A673 (cell line): ENCODE measurements at regions not wholly inside any gene's neighbourhood (a gene's known extent, or its start where the extent isn't known, plus 50 kb on each side); places are given as distances from the start of the nearest gene placed in this dataset.

Source experiments
- BruUV-seq: library from RNA; stranded (reverse); fragments of 400-500 nt; replicated peaks from 2 replicates; lab custom pipeline; 2021; lab: Mats Ljungman, UMichigan
- CTCF ChIA-PET: fragments of 300-600 bp; sonication (Branson Sonifier 250); formaldehyde crosslinking; loops from one replicate; lab custom pipeline; 2022; ENCODE audit warnings: antibody characterized with exemption; lab: Charles Lee
- POLR2A ChIA-PET: fragments of 300-600 bp; sonication (Branson Sonifier 250); formaldehyde crosslinking; loops from one replicate; lab custom pipeline; 2022; ENCODE audit warnings: antibody characterized with exemption; ENCODE audit not compliant: low non-redundant PET; lab: Charles Lee
- DNase-seq: peaks from one replicate; pipeline ENCODE4 v3.0.0-alpha.2; 2015; ENCODE audit warnings: low spot score
- H3K27ac ChIP-seq: fragments of 200-600 bp; sonication (generic); 2 replicates; pipeline ENCODE4 v1.5.1; 2016; ENCODE audit warnings: mixed run types, low read depth, mild to moderate bottlenecking, mixed read lengths, antibody characterized with exemption, low read length; ENCODE audit not compliant: poor library complexity, severe bottlenecking
- H3K27me3 ChIP-seq: fragments of 200-600 bp; sonication (generic); replicated peaks from 2 replicates; pipeline ENCODE4 v1.6.1; 2017; ENCODE audit warnings: mixed run types, low read depth, mild to moderate bottlenecking, mixed read lengths, antibody characterized with exemption, low read length; ENCODE audit not compliant: insufficient read depth, poor library complexity
- H3K36me3 ChIP-seq: fragments of 200-600 bp; sonication (generic); 2 replicates; pipeline ENCODE4 v1.6.1; 2016; ENCODE audit warnings: mixed run types, mild to moderate bottlenecking, mixed read lengths, antibody characterized with exemption, low read length; ENCODE audit not compliant: insufficient read depth, poor library complexity, severe bottlenecking
- H3K4me1 ChIP-seq: fragments of 200-600 bp; sonication (generic); 2 replicates; pipeline ENCODE4 v1.6.1; 2017; ENCODE audit warnings: mixed run types, mild to moderate bottlenecking, mixed read lengths, antibody characterized with exemption, low read length; ENCODE audit not compliant: insufficient read depth, poor library complexity, severe bottlenecking
- H3K4me3 ChIP-seq: fragments of 200-600 bp; sonication (generic); 2 replicates; pipeline ENCODE4 v1.5.1; 2016; ENCODE audit warnings: low read depth, mixed run types, mild to moderate bottlenecking, mixed read lengths, low read length; ENCODE audit not compliant: poor library complexity, severe bottlenecking
- H3K9me3 ChIP-seq: fragments of 200-600 bp; sonication (generic); 2 replicates; pipeline ENCODE4 v1.6.1; 2016; ENCODE audit warnings: mixed run types, low read depth, mild to moderate bottlenecking, mixed read lengths, antibody characterized with exemption, low read length; ENCODE audit not compliant: poor library complexity, severe bottlenecking
- CTCF ChIP-seq: fragments of 300-800, 200-600 bp; sonication (generic); conservative IDR thresholded peaks from 2 replicates; pipeline ENCODE4 v1.5.1; 2017; ENCODE audit warnings: low read depth, mild to moderate bottlenecking, antibody characterized with exemption, low read length, moderate library complexity, mixed read lengths
- EZH2 ChIP-seq: fragments of 200-600 bp; sonication (generic); IDR thresholded peaks from 2 replicates; pipeline ENCODE4 v1.6.1; 2017; ENCODE audit warnings: borderline replicate concordance, low read depth, mild to moderate bottlenecking, mixed read lengths, antibody characterized with exemption, low read length; ENCODE audit not compliant: poor library complexity, severe bottlenecking
- intact Hi-C: fragments of 100-400 bp; cut with micrococcal nuclease; formaldehyde crosslinking; loops from one replicate; pipeline ENCODE4 v1.10.0; 2022; ENCODE audit not compliant: unreplicated experiment

- Histone ChIP-seq H3K36me3 (no peaks in the 10 kb centered on the region), H3K4me1 (no peaks in the 10 kb centered on the region), H3K27me3 (no peaks in the 10 kb centered on the region), H3K4me3 (no peak overlapping the region), H3K9me3 (no peaks in the 10 kb centered on the region), H3K27ac (no peak overlapping the region)
- CTCF ChIA-PET: no interaction called here
- DNase-seq: no peak
- intact Hi-C loops: no loop called here
- no peak for TF ChIP-seq EZH2
- TF ChIP-seq CTCF: no peak
- POLR2A ChIA-PET: no interaction called here
- BruUV-seq: no TSS peak
These were observed 1039.6 kb upstream of the LRRN3 start for GRCh38 chr7:110051372-110051771.

GRCh38 chr7:110056331-110056730, 1034.6 kb upstream of the LRRN3 start:
- intact Hi-C loops: no loop called here
- CTCF ChIA-PET: no interaction called here

GRCh38 chr7:110058401-110058800, 1032.5 kb upstream of the LRRN3 start:
- ChIA-PET CTCF (no interaction called here), POLR2A (no interaction called here)
- Histone ChIP-seq H3K9me3 (no peaks in the 10 kb centered on the region), H3K4me3 (no peak overlapping the region), H3K4me1 (no peaks in the 10 kb centered on the region), H3K27me3 (no peaks in the 10 kb centered on the region), H3K27ac (no peak overlapping the region), H3K36me3 (no peaks in the 10 kb centered on the region)
- intact Hi-C loops: no loop called here
- TF ChIP-seq CTCF (no peak), EZH2 (no peak)
- no TSS peak for BruUV-seq
- no peak for DNase-seq

More at GRCh38 chr7:110056331-110056730, 1034.6 kb upstream of the LRRN3 start:
- Histone ChIP-seq H3K4me3 (no peak overlapping the region), H3K4me1 (no peaks in the 10 kb centered on the region), H3K27ac (no peak overlapping the region), H3K36me3 (no peaks in the 10 kb centered on the region), H3K27me3 (no peaks in the 10 kb centered on the region), H3K9me3 (no peaks in the 10 kb centered on the region)
- DNase-seq: no peak
- TF ChIP-seq CTCF: no peak
- no peak for TF ChIP-seq EZH2
- BruUV-seq: no TSS peak
- POLR2A ChIA-PET: no interaction called here
